Liver (tissue), 8 donors: ENCODE measurements at regions not wholly inside any gene's neighbourhood (a gene's known extent, or its start where the extent isn't known, plus 50 kb on each side); places are given as distances from the start of the nearest gene placed in this dataset.

ENCODE experiments used
- DNase-seq: peaks from one replicate; pipeline ENCODE4 v3.0.0-alpha.2; 2017; ENCODE audit warnings: low spot score
- H3K27ac ChIP-seq, 2 donors: one replicate each; pipeline ENCODE4 v1.7.0; 2013; ENCODE audit warnings: inconsistent platforms in 2 of 2, low read length in 2 of 2, control low read depth in 1 of 2, low read depth in 1 of 2, mild to moderate bottlenecking in 1 of 2
- H3K27me3 ChIP-seq, 4 donors: one replicate each; pipeline versions ENCODE4 v1.6.1 to v1.7.0; 2013; ENCODE audit warnings: low read length in 3 of 4, inconsistent platforms in 1 of 4, mild to moderate bottlenecking in 1 of 4, moderate library complexity in 1 of 4; ENCODE audit not compliant: control insufficient read depth in 4 of 4, insufficient read depth in 4 of 4
- H3K36me3 ChIP-seq, 4 donors: one replicate each; pipeline versions ENCODE4 v1.6.1 to v1.7.0; 2013; ENCODE audit warnings: low read length in 3 of 4, mild to moderate bottlenecking in 3 of 4, low read depth in 1 of 4, moderate library complexity in 1 of 4; ENCODE audit not compliant: control insufficient read depth in 4 of 4, insufficient read depth in 3 of 4
- H3K4me1 ChIP-seq, 4 donors: one replicate each; pipeline versions ENCODE4 v1.6.1 to v1.7.0; 2013; ENCODE audit warnings: low read length in 3 of 4, mild to moderate bottlenecking in 3 of 4, moderate library complexity in 1 of 4; ENCODE audit not compliant: control insufficient read depth in 4 of 4, insufficient read depth in 4 of 4
- H3K4me3 ChIP-seq, 3 donors: one replicate each; pipeline versions ENCODE4 v1.6.1 to v1.7.0; 2013; ENCODE audit warnings: low read length in 3 of 3, control low read depth in 1 of 3, low read depth in 1 of 3, mild to moderate bottlenecking in 1 of 3
- H3K9ac ChIP-seq, 2 donors: one replicate each; pipeline ENCODE4 v1.7.0; 2013; ENCODE audit warnings: low read length in 2 of 2, mild to moderate bottlenecking in 2 of 2, moderate library complexity in 2 of 2, control low read depth in 1 of 2, low read depth in 1 of 2
- H3K9me3 ChIP-seq, 4 donors: one replicate each; pipeline versions ENCODE4 v1.6.1 to v1.7.0; 2013; ENCODE audit warnings: low read length in 3 of 4; ENCODE audit not compliant: control insufficient read depth in 4 of 4
- ATF3 ChIP-seq: IDR thresholded peaks from 2 replicates; pipeline ENCODE4 v1.6.1; 2016; ENCODE audit warnings: antibody characterized with exemption
- EGR1 ChIP-seq, 2 donors: IDR thresholded peaks; 2 replicates each; pipeline ENCODE4 v1.6.1; 2016 to 2018; ENCODE audit warnings: antibody characterized with exemption in 2 of 2, low read depth in 2 of 2
- FOXA1 ChIP-seq: IDR thresholded peaks from 2 replicates; pipeline ENCODE4 v1.6.1; 2016; ENCODE audit warnings: antibody characterized with exemption
- FOXA2 ChIP-seq: IDR thresholded peaks from 2 replicates; pipeline ENCODE4 v1.6.1; 2016; ENCODE audit warnings: antibody characterized with exemption
- GABPA ChIP-seq, 2 donors: IDR thresholded peaks in 1 of 2; conservative IDR thresholded peaks in 1 of 2; 2 replicates each; pipeline ENCODE4 v1.6.1; 2016; ENCODE audit warnings: antibody characterized with exemption in 2 of 2, mild to moderate bottlenecking in 1 of 2, moderate library complexity in 1 of 2
- HNF4A ChIP-seq, 2 donors: conservative IDR thresholded peaks; 2 replicates each; pipeline ENCODE4 v1.6.1; 2016; ENCODE audit warnings: antibody characterized with exemption in 2 of 2, mild to moderate bottlenecking in 2 of 2
- HNF4G ChIP-seq: IDR thresholded peaks from 2 replicates; pipeline ENCODE4 v1.6.1; 2016; ENCODE audit warnings: antibody characterized with exemption
- JUND ChIP-seq, 2 donors: IDR thresholded peaks; 2 replicates each; pipeline ENCODE4 v1.6.1; 2016; ENCODE audit warnings: antibody characterized with exemption in 2 of 2
- MAX ChIP-seq: IDR thresholded peaks from 2 replicates; pipeline ENCODE4 v1.6.1; 2016; ENCODE audit warnings: antibody characterized with exemption
- NR2F2 ChIP-seq: IDR thresholded peaks from 2 replicates; pipeline ENCODE4 v1.6.1; 2016; ENCODE audit warnings: antibody characterized with exemption
- REST ChIP-seq: IDR thresholded peaks from 2 replicates; pipeline ENCODE4 v1.6.1; 2016; ENCODE audit warnings: antibody characterized with exemption, mild to moderate bottlenecking
- SP1 ChIP-seq: IDR thresholded peaks from 2 replicates; pipeline ENCODE4 v1.6.1; 2018; ENCODE audit warnings: antibody characterized with exemption, mild to moderate bottlenecking
- TAF1 ChIP-seq: conservative IDR thresholded peaks from 2 replicates; pipeline ENCODE4 v1.6.1; 2016; ENCODE audit warnings: antibody characterized with exemption, mild to moderate bottlenecking
- YY1 ChIP-seq: IDR thresholded peaks from 2 replicates; pipeline ENCODE4 v1.6.1; 2016; ENCODE audit warnings: antibody characterized with exemption, mild to moderate bottlenecking
- WGBS: extraction: QIAGEN DNeasy Blood & Tissue Kit; methylation state at CpG from one replicate; pipeline ENCODE4 v1.1.7; 2013; 5-methylcytosine and 5-hydroxymethylcytosine counted together
- TF ChIP-seq, protein P1 (sequence below): fragments of 150-350 bp; IDR thresholded peaks from 2 replicates; pipeline ENCODE4 v1.5.1; 2017; ENCODE audit warnings: improper control_type of control experiment, low read depth, low read length; ENCODE audit not compliant: missing input control
- donor health status: healthy.
- donor health status: healthy.
- donor health status: healthy.
- donor health status: healthy.
- donor health status: healthy.

- Histone ChIP-seq H3K4me1 (no peaks in the 10 kb centered on the region), H3K9ac (no peak overlapping the region), H3K27ac (no peak overlapping the region), H3K9me3 (peaks cover 0 to 4% (median 0%) of the 10 kb centered on the region in 4 donors), H3K4me3 (no peak overlapping the region), H3K36me3 (no peaks in the 10 kb centered on the region), H3K27me3 (peaks cover 0 to 3% (median 0%) of the 10 kb centered on the region in 4 donors)
- 90% methylated on average over 3 of the region's 3 CpGs for WGBS
- DNase-seq, result no peak
- TF ChIP-seq HNF4G, result no peak
Observed at GRCh38 chr3:55161231-55161630, 233.4 kb upstream of the LRTM1 start.

DNA sequence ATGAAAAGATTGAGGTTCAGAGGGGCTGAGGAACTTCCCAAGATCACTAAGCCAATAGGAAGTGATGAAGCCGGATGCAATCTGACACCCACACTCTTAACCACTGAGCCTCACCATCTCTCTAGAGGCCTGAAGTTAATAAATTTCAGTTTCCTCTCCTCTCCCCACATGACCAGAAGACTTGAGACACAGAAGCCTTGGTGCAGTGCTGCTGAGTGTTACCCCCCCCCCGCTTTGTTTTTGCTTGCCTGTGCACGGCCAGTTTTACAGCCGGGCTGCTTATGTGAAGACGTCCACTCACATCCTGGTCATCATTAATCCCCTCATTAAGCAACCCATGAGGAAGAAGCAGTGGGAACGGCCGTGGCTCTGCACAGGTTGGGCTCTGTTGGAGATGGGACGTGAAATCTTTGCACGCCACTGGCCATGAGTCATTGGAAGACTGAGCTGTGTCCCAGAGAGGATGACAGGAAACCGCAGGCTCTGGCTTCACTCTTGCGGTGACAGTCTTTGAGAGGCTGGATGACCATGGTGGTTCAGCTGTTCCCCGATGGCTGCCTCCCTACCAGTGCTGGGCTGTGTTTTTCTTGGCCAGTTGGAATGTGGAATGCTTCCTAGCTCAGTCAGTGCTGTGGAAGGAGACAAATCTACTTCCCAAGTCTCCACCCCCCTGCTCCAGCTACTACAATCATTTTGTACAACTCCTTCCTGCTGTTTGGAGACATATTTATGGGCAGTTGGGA is 232.6 kb upstream of the LRTM1 start:
- TF ChIP-seq HNF4A (conservative IDR thresholded peaks at IDR 0.05) (no peak), FOXA2 (no peak), FOXA1 (no peak), MAX (no peak), GABPA (IDR thresholded peaks at IDR 0.05 in 1 of 2, conservative IDR thresholded peaks at IDR 0.05 in 1 of 2) (no peak), JUND (IDR thresholded peaks at IDR 0.05) (no peak), ATF3 (no peak), NR2F2 (no peak), REST (no peak), SP1 (no peak), TAF1 (no peak), EGR1 (IDR thresholded peaks at IDR 0.05; ENCODE audit: low read depth in 2 of 2) (no peak), HNF4G (no peak), YY1 (no peak)
- TF ChIP-seq, protein P1, sequence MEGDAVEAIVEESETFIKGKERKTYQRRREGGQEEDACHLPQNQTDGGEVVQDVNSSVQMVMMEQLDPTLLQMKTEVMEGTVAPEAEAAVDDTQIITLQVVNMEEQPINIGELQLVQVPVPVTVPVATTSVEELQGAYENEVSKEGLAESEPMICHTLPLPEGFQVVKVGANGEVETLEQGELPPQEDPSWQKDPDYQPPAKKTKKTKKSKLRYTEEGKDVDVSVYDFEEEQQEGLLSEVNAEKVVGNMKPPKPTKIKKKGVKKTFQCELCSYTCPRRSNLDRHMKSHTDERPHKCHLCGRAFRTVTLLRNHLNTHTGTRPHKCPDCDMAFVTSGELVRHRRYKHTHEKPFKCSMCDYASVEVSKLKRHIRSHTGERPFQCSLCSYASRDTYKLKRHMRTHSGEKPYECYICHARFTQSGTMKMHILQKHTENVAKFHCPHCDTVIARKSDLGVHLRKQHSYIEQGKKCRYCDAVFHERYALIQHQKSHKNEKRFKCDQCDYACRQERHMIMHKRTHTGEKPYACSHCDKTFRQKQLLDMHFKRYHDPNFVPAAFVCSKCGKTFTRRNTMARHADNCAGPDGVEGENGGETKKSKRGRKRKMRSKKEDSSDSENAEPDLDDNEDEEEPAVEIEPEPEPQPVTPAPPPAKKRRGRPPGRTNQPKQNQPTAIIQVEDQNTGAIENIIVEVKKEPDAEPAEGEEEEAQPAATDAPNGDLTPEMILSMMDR, result no peak
- H3K9ac ChIP-seq, result no peak overlapping the region
- H3K4me3 ChIP-seq, result no peak overlapping the region
- 67% methylated on average over 12 of the region's 12 CpGs for WGBS
- H3K27ac ChIP-seq, result no peak overlapping the region
- H3K36me3 ChIP-seq, result no peaks in the 10 kb centered on the region
- H3K9me3 ChIP-seq, result peaks cover 0 to 4% (median 0%) of the 10 kb centered on the region in 4 donors
- no peaks in the 10 kb centered on the region for H3K27me3 ChIP-seq
- H3K4me1 ChIP-seq, result no peaks in the 10 kb centered on the region
- no peak for DNase-seq
